ENCODE measurements at regions not wholly inside any gene's neighbourhood (a gene's known extent, or its start where the extent isn't known, plus 50 kb on each side); places are given as distances from the start of the nearest gene placed in this dataset.

GRCh38 chr7:115106316-115106715 is 184.4 kb downstream of the MDFIC start:
- in situ Hi-C loops (cut with HindIII; ENCODE audit: low sequenced_read_pairs): no loop called here

GRCh38 chr7:115102738-115103137 is 180.8 kb downstream of the MDFIC start:
- in situ Hi-C loops (cut with HindIII; ENCODE audit: low sequenced_read_pairs): no loop called here

DNA sequence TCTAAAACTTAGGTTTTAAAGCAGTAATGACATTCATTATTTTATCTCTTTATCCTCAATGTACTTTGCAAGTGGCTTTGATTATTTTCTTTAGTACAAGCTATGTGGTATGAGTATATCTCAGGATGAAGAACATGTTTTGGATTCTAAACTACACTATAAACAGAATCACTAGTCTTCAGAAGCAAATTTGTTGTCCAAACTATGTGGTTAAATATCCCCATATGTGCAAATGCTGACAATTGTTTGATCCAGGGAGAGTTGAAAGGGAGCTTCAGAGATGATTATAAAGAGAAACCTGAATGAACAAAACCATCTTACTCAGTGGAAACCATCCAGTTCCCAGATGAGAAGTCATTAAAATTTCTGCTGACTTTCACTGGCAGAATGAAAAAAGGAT is 179.3 kb downstream of the MDFIC start:
- in situ Hi-C loops (cut with HindIII; ENCODE audit: low sequenced_read_pairs): no loop called here

DNA sequence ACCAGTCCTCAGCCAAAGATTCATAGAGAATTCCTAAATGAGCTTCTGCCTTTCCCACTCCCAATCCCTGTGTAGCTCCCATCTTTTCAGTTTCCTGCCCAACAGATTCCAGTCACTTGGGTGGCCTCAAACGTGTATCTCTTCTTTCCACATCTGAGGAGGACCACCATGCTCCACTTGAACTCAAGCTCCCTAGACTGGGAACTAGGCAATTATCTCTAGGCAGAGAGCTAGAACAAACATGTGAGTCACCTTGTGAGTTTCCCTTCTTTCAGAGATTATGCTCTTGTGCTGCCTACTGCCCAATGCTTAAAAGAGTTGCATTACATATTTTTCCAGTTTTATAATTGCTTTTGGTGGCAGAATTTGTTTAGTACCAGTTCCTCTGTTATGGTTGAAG is 178.0 kb downstream of the MDFIC start:
- in situ Hi-C loops (cut with HindIII; ENCODE audit: low sequenced_read_pairs): no loop called here

DNA sequence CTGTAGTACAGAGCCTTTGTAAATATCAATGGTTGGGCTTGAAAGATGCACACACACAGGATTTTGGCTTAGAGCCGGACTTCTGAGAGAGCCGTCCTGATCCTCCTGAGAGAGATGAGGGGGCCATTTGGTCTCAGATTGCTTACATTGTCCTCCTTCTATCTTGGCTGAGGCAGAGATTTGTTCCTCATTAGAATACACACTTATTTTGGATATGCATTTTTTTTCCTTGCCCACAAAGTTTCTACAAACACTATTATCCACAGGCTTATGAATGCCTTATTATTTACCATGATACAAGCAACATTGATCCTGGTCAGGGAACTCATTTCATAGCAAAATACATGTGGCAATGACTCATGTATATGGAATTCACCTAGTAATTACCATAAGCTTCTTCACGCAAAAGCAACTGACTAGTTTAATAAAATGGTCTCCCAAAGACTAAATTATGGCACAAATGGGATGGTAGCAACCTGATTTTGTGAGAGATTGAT is 175.3 kb downstream of the MDFIC start:
- in situ Hi-C loops (cut with HindIII; ENCODE audit: low sequenced_read_pairs): no loop called here

DNA sequence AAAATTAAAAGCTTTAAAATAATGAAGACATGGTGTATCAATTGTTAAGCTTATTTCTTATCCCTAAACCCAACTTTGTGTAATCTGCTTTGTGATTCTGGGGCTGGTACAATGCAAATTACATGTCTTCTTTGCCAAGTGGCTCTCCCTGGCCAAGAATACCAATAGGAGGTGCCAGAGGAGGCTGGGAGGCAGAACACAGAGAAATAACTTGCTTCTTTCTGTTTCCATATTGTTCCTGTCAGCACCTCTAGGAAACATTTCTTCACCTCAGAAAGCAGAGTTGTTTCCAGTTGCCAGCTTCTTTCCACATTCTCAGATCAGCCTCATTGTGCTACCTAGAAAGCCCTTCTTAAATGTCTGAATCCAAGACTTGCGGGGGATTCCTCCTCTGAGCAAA is 174.4 kb downstream of the MDFIC start:
- in situ Hi-C loops (cut with HindIII; ENCODE audit: low sequenced_read_pairs): no loop called here

DNA sequence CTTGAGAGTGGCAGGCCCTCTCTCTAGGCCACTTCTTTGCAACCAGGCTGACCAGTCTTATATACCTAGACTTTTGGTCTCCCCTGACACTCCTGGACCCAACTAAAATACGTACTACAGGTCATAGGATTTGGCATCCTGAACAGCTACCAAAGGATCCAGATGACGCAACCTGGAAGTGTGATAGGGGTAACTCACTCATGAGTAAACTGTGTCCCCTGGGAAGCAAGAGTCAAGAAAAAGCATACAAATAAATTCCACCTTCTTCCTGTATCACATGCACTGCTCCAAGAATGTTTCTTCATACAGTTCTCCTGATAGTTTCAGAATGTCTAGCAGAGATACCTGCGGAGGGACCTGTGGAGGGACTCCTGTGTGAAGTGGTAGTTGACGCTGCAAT is 172.3 kb downstream of the MDFIC start:
- in situ Hi-C loops (cut with HindIII; ENCODE audit: low sequenced_read_pairs): no loop called here

- in situ Hi-C loops (cut with HindIII; ENCODE audit: low sequenced_read_pairs): no loop called here
These were observed 167.0 kb downstream of the MDFIC start for GRCh38 chr7:115088893-115089292.

GRCh38 chr7:115087437-115087836 is 165.5 kb downstream of the MDFIC start:
- in situ Hi-C loops (cut with HindIII; ENCODE audit: low sequenced_read_pairs): no loop called here

DNA sequence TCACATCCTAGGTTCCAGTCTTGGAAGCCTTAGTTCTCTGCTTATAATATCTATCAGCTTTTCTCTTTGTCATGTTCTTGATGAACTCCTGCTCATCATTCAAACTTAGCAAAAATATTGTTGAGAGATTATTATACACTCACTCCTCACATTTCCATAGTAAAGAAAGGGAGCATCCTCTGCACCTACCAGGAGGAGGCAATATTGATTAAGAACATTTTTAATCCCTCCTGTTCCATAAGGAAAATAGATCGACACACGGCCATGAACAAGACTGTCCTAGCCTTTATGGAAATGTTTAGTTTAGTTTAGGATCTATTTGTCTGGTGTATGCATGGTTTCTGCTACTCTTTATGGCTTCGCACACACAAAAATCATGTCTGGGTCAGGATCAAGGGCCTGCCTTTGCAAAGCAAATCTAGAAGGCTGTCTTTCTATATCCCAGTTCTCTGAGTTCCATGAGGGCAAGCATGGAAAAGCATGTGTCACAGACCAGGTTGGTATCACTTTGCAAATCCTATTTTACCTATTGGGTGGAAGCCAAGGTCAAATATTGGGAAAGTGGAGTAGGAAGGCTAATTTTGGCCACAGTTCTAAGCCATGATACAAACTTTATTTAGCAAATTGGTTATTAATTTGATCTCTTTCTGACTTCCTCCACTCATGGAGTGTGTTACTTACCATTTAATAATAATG is 164.4 kb downstream of the MDFIC start:
- in situ Hi-C loops (cut with HindIII; ENCODE audit: low sequenced_read_pairs): no loop called here

- in situ Hi-C loops (cut with HindIII; ENCODE audit: low sequenced_read_pairs): no loop called here
These were observed 163.5 kb downstream of the MDFIC start for GRCh38 chr7:115085421-115085820.

GRCh38 chr7:115083935-115084334 is 162.0 kb downstream of the MDFIC start:
- in situ Hi-C loops (cut with HindIII; ENCODE audit: low sequenced_read_pairs): no loop called here

- in situ Hi-C loops (cut with HindIII; ENCODE audit: low sequenced_read_pairs): no loop called here
These were observed 159.9 kb downstream of the MDFIC start for GRCh38 chr7:115081772-115082171.

DNA sequence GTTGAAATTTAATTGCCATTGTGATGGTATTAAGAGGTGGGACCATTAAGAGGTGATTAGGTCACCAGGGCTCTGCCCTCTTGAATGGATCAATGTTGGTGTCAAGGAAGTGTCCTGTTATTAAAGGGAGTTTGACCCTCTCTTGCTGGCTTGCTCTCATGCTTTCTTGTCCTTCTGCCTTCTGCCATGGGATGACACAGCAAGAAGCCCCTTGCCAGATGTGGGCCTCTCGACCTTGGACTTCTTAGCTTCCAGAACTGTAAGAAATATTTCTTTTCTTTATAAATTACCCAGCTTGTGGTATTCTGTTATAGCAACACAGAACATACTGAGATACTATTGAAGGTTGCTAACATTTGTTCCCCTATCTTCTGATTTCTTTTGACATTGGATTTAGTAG is 157.0 kb downstream of the MDFIC start:
- in situ Hi-C loops (cut with HindIII; ENCODE audit: low sequenced_read_pairs): no loop called here

- in situ Hi-C loops (cut with HindIII; ENCODE audit: low sequenced_read_pairs): no loop called here
These were observed 156.5 kb downstream of the MDFIC start for GRCh38 chr7:115078386-115078785.

GRCh38 chr7:115070311-115070710 is 148.4 kb downstream of the MDFIC start:
- in situ Hi-C loops (cut with HindIII; ENCODE audit: low sequenced_read_pairs): no loop called here
